Neural progenitor cell (in vitro differentiated cells): ENCODE measurements at regions not wholly inside any gene's neighbourhood (a gene's known extent, or its start where the extent isn't known, plus 50 kb on each side); places are given as distances from the start of the nearest gene placed in this dataset.

ENCODE experiments used
- DNase-seq: peaks from one replicate; pipeline ENCODE4 v3.0.0-alpha.2; 2016; ENCODE audit warnings: low spot score
- H2AFZ ChIP-seq: fragments of 200-600 bp; sonication (generic); replicated peaks from 2 replicates; pipeline ENCODE4 v1.6.1; 2016; ENCODE audit warnings: antibody characterized with exemption
- H3F3A ChIP-seq: fragments of 200-600 bp; sonication (generic); 2 replicates; pipeline ENCODE4 v1.6.1; 2016; ENCODE audit warnings: antibody characterized with exemption, low read depth
- H3K27ac ChIP-seq: fragments of 200-600 bp; sonication (generic); 2 replicates; pipeline ENCODE4 v1.5.1; 2016; ENCODE audit warnings: mild to moderate bottlenecking
- H3K27me3 ChIP-seq: fragments of 200-600 bp; sonication (generic); 2 replicates; pipeline ENCODE4 v1.6.1; 2016; ENCODE audit warnings: mild to moderate bottlenecking, moderate library complexity
- H3K36me3 ChIP-seq: fragments of 200-600 bp; sonication (generic); 2 replicates; pipeline ENCODE4 v1.5.1; 2016
- H3K4me1 ChIP-seq: fragments of 200-600 bp; sonication (generic); 2 replicates; pipeline ENCODE4 v1.6.1; 2016; ENCODE audit warnings: mixed run types
- H3K4me2 ChIP-seq: fragments of 200-600 bp; sonication (generic); 2 replicates; pipeline ENCODE4 v1.6.1; 2016
- H3K4me3 ChIP-seq: fragments of 200-600 bp; sonication (generic); 2 replicates; pipeline ENCODE4 v1.5.1; 2016
- H3K79me2 ChIP-seq: fragments of 200-600 bp; sonication (generic); 2 replicates; pipeline ENCODE4 v1.6.1; 2016; ENCODE audit warnings: low read depth
- H3K9ac ChIP-seq: fragments of 200-600 bp; sonication (generic); 2 replicates; pipeline ENCODE4 v1.6.1; 2016
- H3K9me3 ChIP-seq: fragments of 200-600 bp; sonication (generic); 2 replicates; pipeline ENCODE4 v1.5.1; 2016; ENCODE audit warnings: low read depth
- H4K20me1 ChIP-seq: fragments of 200-600 bp; sonication (generic); 2 replicates; pipeline ENCODE4 v1.6.1; 2016; ENCODE audit warnings: low read depth
- H3K27ac Mint-ChIP-seq: 3 replicates; pipeline ENCODE4 v1.8.0; 2021; ENCODE audit warnings: mixed read lengths
- H3K27me3 Mint-ChIP-seq: 2 replicates; pipeline ENCODE4 v1.8.0; 2022; ENCODE audit warnings: low read depth, mild to moderate bottlenecking, inconsistent platforms, moderate library complexity, mixed read lengths; ENCODE audit not compliant: insufficient read depth
- H3K36me3 Mint-ChIP-seq: 3 replicates; pipeline ENCODE4 v1.8.0; 2021; ENCODE audit warnings: mixed read lengths
- H3K4me1 Mint-ChIP-seq: 3 replicates; pipeline ENCODE4 v1.8.0; 2021; ENCODE audit warnings: mixed read lengths
- H3K4me3 Mint-ChIP-seq: 3 replicates; pipeline ENCODE4 v1.8.0; 2021; ENCODE audit warnings: mild to moderate bottlenecking, moderate library complexity, mixed read lengths
- H3K9me3 Mint-ChIP-seq: 3 replicates; pipeline ENCODE4 v1.8.0; 2020; ENCODE audit warnings: mixed read lengths
- CTCF ChIP-seq: fragments of 200-600 bp; sonication (generic); IDR thresholded peaks from 2 replicates; pipeline ENCODE4 v1.5.1; 2017; ENCODE audit warnings: antibody characterized with exemption, mild to moderate bottlenecking
- EZH2 ChIP-seq: fragments of 200-600 bp; sonication (generic); IDR thresholded peaks from 2 replicates; pipeline ENCODE4 v1.6.1; 2017; ENCODE audit warnings: antibody characterized with exemption, mild to moderate bottlenecking, moderate library complexity
- EZH2phosphoT487 ChIP-seq: fragments of 200-600 bp; sonication (generic); IDR thresholded peaks from 2 replicates; pipeline ENCODE4 v1.6.1; 2017; ENCODE audit warnings: antibody characterized with exemption

GRCh38 chr20:63059684-63060056 is 52.9 kb upstream of the BHLHE23 start:
- DNase-seq: no peak
- Histone ChIP-seq H3K27me3 (peaks cover 39% of the 10 kb centered on the region), H3K36me3 (no peaks in the 10 kb centered on the region), H3F3A (peaks cover 11% of the 10 kb centered on the region), H3K27ac (no peak overlapping the region), H3K9me3 (no peaks in the 10 kb centered on the region), H3K9ac (no peak overlapping the region), H3K4me1 (no peaks in the 10 kb centered on the region), H4K20me1 (peaks cover 8% of the 10 kb centered on the region), H3K4me2 (no peak overlapping the region), H2AFZ (no peak overlapping the region), H3K4me3 (no peak overlapping the region), H3K79me2 (no peaks in the 10 kb centered on the region)
- H3K4me3 Mint-ChIP-seq: no peak overlapping the region
- H3K9me3 Mint-ChIP-seq: no peaks in the 10 kb centered on the region
- H3K27me3 Mint-ChIP-seq: peaks cover 16% of the 10 kb centered on the region
- H3K4me1 Mint-ChIP-seq: peaks cover 3% of the 10 kb centered on the region
- no peak for TF ChIP-seq EZH2
- no peak for TF ChIP-seq CTCF
- TF ChIP-seq EZH2phosphoT487: no peak
- H3K36me3 Mint-ChIP-seq: no peaks in the 10 kb centered on the region
- H3K27ac Mint-ChIP-seq: no peak overlapping the region

DNA sequence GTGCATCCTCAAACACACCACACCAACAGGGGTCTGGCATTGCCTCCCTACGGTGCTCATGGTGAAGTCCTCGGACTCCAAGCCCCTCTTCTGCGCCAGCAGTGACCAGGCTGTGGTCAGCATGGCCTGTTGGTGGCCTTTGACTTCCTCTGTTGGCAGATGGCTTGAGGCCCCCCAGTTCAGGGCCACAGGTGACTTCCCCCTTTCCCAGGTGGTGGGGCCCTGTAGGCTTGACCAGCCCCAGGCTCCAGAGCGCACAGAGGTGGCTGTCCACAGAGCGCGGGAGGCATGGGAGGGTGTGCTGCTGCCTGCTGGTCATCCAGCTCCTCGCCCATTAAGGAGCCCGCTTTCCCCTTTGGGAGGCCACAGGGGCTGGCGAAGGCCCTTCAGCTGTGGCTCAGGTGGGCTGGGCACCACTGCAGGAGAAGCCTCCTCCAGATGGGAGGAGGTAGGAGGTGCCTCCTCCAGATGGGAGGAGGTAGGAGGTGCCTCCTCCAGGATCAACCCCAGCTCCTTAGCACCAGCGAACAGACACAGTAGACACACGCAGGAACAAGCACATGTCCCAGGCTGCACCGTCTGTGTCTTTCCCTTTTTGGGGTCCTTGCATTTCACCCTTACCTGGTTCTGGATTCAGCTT is 52.1 kb upstream of the BHLHE23 start:
- peaks cover 5% of the 10 kb centered on the region for H3K4me1 Mint-ChIP-seq
- TF ChIP-seq CTCF (no peak), EZH2phosphoT487 (no peak), EZH2 (no peak)
- Histone ChIP-seq H3K9me3 (no peaks in the 10 kb centered on the region), H3K79me2 (no peaks in the 10 kb centered on the region), H2AFZ (no peak overlapping the region), H3K4me1 (no peaks in the 10 kb centered on the region), H3K27me3 (peaks cover 48% of the 10 kb centered on the region), H3K27ac (no peak overlapping the region), H3F3A (peaks cover 11% of the 10 kb centered on the region), H4K20me1 (peaks cover 8% of the 10 kb centered on the region), H3K4me2 (no peak overlapping the region), H3K4me3 (no peak overlapping the region), H3K9ac (no peak overlapping the region), H3K36me3 (no peaks in the 10 kb centered on the region)
- peaks cover 16% of the 10 kb centered on the region for H3K27me3 Mint-ChIP-seq
- DNase-seq: no peak
- no peak overlapping the region for H3K27ac Mint-ChIP-seq
- no peak overlapping the region for H3K4me3 Mint-ChIP-seq
- H3K36me3 Mint-ChIP-seq: no peaks in the 10 kb centered on the region
- no peaks in the 10 kb centered on the region for H3K9me3 Mint-ChIP-seq

GRCh38 chr20:63057171-63058117 is 50.7 kb upstream of the BHLHE23 start:
- Mint-ChIP-seq H3K27me3 (peaks cover 13% of the 10 kb centered on the region), H3K27ac (no peak overlapping the region), H3K4me1 (peaks cover 12% of the 10 kb centered on the region), H3K4me3 (no peak overlapping the region), H3K36me3 (no peaks in the 10 kb centered on the region), H3K9me3 (no peaks in the 10 kb centered on the region)
- no peak overlapping the region for H3K9ac ChIP-seq
- DNase-seq: no peak
- peaks cover 16% of the 10 kb centered on the region for H4K20me1 ChIP-seq
- H3K36me3 ChIP-seq: no peaks in the 10 kb centered on the region
- H3K4me3 ChIP-seq: no peak overlapping the region
- H3K27ac ChIP-seq: no peak overlapping the region
- H3K9me3 ChIP-seq: no peaks in the 10 kb centered on the region
- peaks cover 16% of the 10 kb centered on the region for H3F3A ChIP-seq
- H3K4me1 ChIP-seq: peaks cover 10% of the 10 kb centered on the region
- peaks cover 57% of the 10 kb centered on the region for H3K27me3 ChIP-seq
- H2AFZ ChIP-seq: no peak overlapping the region
- H3K79me2 ChIP-seq: no peaks in the 10 kb centered on the region
- no peak overlapping the region for H3K4me2 ChIP-seq
- TF ChIP-seq EZH2: no peak
- TF ChIP-seq CTCF: no peak
- no peak for TF ChIP-seq EZH2phosphoT487
